ENCODE measurements at regions not wholly inside any gene's neighbourhood (a gene's known extent, or its start where the extent isn't known, plus 50 kb on each side); places are given as distances from the start of the nearest gene placed in this dataset.

GRCh38 chr7:68107968-68108367 is 1111.3 kb downstream of the TYW1 start:
- no peak for TF ChIP-seq CTCF (IDR thresholded peaks at IDR 0.05)
- TF ChIP-seq POLR2A (IDR thresholded peaks at IDR 0.05) = no peak
